ENCODE measurements at regions not wholly inside any gene's neighbourhood (a gene's known extent, or its start where the extent isn't known, plus 50 kb on each side); places are given as distances from the start of the nearest gene placed in this dataset.
"Not testable (repeated sequence)": the region's sequence is repeated elsewhere in the genome, so short reads cannot be mapped to it uniquely, and the experiment has no call there.

GRCh38 chr2:64931246-64932115 is 57.7 kb upstream of the SLC1A4 start:
- Mint-ChIP-seq H3K4me1 (no peaks in the 10 kb centered on the region), H3K9me3 (peaks cover 18% of the 10 kb centered on the region), H3K4me3 (no peak overlapping the region), H3K36me3 (ENCODE audit: low read depth) (peaks cover 3% of the 10 kb centered on the region), H3K27me3 (ENCODE audit: low read depth) (peaks cover 16% of the 10 kb centered on the region), H3K27ac (ENCODE audit: unreplicated experiment) (no peak overlapping the region)
- no peak for DNase-seq (ENCODE audit: low read depth, low spot score)
- TF ChIP-seq, protein P1, sequence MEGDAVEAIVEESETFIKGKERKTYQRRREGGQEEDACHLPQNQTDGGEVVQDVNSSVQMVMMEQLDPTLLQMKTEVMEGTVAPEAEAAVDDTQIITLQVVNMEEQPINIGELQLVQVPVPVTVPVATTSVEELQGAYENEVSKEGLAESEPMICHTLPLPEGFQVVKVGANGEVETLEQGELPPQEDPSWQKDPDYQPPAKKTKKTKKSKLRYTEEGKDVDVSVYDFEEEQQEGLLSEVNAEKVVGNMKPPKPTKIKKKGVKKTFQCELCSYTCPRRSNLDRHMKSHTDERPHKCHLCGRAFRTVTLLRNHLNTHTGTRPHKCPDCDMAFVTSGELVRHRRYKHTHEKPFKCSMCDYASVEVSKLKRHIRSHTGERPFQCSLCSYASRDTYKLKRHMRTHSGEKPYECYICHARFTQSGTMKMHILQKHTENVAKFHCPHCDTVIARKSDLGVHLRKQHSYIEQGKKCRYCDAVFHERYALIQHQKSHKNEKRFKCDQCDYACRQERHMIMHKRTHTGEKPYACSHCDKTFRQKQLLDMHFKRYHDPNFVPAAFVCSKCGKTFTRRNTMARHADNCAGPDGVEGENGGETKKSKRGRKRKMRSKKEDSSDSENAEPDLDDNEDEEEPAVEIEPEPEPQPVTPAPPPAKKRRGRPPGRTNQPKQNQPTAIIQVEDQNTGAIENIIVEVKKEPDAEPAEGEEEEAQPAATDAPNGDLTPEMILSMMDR (conservative IDR thresholded peaks at IDR 0.05): no peak

DNA sequence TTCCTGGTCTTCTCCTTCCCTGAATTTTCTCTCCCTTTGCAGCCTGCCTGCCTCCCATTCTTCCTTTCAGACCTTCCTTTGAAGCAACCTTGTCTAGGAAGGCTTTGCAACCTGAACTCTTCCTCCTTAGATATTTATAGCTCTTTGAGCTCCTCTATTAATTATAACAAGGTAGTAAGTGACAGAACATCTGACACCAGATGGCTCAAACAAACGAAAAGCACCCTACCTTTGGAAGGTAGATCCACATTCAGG is 57.2 kb upstream of the SLC1A4 start:
- no peak overlapping the region for H3K27ac Mint-ChIP-seq (ENCODE audit: unreplicated experiment)
- TF ChIP-seq, protein P1 (conservative IDR thresholded peaks at IDR 0.05): no peak
- H3K9me3 Mint-ChIP-seq: peaks cover 15% of the 10 kb centered on the region

DNA sequence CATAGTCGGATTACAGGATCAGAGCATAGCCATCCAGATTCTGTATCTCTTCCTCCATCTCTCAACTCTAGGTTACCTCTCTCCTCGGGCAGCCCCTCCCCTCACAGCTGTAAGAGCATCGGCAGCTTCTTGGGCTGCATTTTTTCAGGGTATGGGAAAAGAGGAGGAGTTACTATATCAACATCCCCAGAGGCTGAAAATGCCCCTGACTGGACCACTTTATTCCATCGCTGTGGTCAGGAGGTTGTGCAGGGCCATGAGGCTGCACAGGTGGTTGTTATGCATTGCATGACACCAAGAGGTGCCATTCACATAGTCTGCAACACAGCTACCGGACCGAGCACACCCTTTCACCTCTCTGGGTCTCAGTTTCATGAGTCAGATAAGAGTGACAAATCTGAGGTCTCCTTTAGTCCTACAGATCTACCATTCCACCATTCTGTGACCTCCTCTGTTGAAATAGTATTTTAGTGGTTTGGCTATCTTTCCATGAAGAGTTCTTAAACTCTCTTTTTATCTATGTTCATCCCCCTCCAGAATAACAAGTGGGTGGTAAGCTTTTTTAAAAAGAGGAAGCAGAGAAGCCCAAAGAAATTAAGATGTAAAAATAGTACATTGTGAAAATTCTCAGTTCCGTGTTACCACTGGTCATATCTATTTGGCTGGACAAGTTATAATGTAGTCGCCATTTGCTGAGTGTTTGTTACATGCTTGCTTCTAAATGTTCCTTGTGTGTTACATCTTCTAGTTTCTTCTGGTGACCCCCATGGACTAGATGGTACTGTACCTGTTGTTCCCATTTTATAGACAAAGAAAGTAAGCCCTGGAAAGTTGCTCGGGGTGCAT is 56.6 kb upstream of the SLC1A4 start:
- Mint-ChIP-seq H3K27me3 (ENCODE audit: low read depth) (peaks cover 16% of the 10 kb centered on the region), H3K4me3 (no peak overlapping the region), H3K4me1 (no peaks in the 10 kb centered on the region), H3K36me3 (ENCODE audit: low read depth) (no peaks in the 10 kb centered on the region), H3K27ac (ENCODE audit: unreplicated experiment) (peak overlapping the region; percentile 43), H3K9me3 (peaks cover 11% of the 10 kb centered on the region)
- no peak for DNase-seq (ENCODE audit: low read depth, low spot score)
- TF ChIP-seq, protein P1 (conservative IDR thresholded peaks at IDR 0.05): no peak

More for the DNA sequence above, 57.2 kb upstream of the SLC1A4 start:
- Mint-ChIP-seq H3K4me1 (no peaks in the 10 kb centered on the region), H3K27me3 (ENCODE audit: low read depth) (peaks cover 16% of the 10 kb centered on the region), H3K36me3 (ENCODE audit: low read depth) (peaks cover 3% of the 10 kb centered on the region), H3K4me3 (no peak overlapping the region)
- DNase-seq (ENCODE audit: low read depth, low spot score): no peak

DNA sequence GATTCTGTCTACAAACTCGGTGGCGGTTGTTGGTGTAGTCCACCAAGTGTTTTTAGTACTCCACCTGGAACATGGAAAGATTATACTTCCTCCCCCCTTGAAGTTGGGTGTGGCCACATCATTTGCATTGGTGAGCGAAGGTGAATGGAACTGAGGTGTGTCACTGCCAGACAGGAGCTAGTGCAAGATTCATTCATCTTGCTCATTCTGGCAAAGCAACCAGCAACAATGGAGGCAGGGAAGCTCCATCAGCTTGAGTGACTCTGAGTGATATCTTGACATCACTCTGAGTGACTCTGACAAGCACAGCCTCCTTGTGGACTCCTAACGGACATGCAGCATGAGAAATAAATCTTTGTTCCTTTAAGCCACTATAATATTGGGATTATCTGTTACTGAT is 54.7 kb upstream of the SLC1A4 start:
- H3K27ac Mint-ChIP-seq (ENCODE audit: unreplicated experiment): no peak overlapping the region
- no peak overlapping the region for H3K4me3 Mint-ChIP-seq
- TF ChIP-seq, protein P1 (conservative IDR thresholded peaks at IDR 0.05): no peak
- peaks cover 10% of the 10 kb centered on the region for H3K9me3 Mint-ChIP-seq
- DNase-seq (ENCODE audit: low read depth, low spot score): no peak
- H3K27me3 Mint-ChIP-seq (ENCODE audit: low read depth): peaks cover 21% of the 10 kb centered on the region
- H3K36me3 Mint-ChIP-seq (ENCODE audit: low read depth): no peaks in the 10 kb centered on the region
- no peaks in the 10 kb centered on the region for H3K4me1 Mint-ChIP-seq

DNA sequence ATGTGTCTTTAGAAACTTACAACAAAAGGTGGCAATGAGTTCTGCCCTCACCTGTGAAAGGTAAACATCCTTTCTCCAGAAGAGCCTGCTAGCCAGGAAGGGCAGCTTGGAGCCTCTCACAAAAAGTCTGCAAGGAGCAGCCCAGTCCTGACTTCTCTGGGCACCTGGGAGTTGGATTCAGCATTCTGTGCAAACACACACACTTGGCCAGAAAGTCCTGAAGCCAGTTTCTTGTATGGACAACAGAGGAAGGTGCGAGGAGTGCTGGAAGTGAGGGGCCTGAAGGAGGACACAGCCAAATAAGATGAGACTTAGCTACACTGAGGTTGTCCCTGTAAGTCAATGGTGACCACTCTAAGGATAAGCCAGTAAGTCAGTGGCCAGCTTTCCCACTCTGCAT is 52.4 kb upstream of the SLC1A4 start:
- TF ChIP-seq, protein P1 (conservative IDR thresholded peaks at IDR 0.05): no peak
- H3K4me1 Mint-ChIP-seq: no peaks in the 10 kb centered on the region
- H3K27ac Mint-ChIP-seq (ENCODE audit: unreplicated experiment): no peak overlapping the region
- no peak for DNase-seq (ENCODE audit: low read depth, low spot score)
- H3K27me3 Mint-ChIP-seq (ENCODE audit: low read depth): peaks cover 16% of the 10 kb centered on the region
- H3K9me3 Mint-ChIP-seq: peaks cover 10% of the 10 kb centered on the region
- no peaks in the 10 kb centered on the region for H3K36me3 Mint-ChIP-seq (ENCODE audit: low read depth)
- H3K4me3 Mint-ChIP-seq: no peak overlapping the region

GRCh38 chr2:64937314-64937686 is 51.9 kb upstream of the SLC1A4 start:
- Mint-ChIP-seq H3K9me3 (peaks cover 10% of the 10 kb centered on the region), H3K27me3 (ENCODE audit: low read depth) (peaks cover 13% of the 10 kb centered on the region)
- H3K4me1 Mint-ChIP-seq; H3K27ac Mint-ChIP-seq (ENCODE audit: unreplicated experiment); H3K36me3 Mint-ChIP-seq (ENCODE audit: low read depth); H3K4me3 Mint-ChIP-seq; DNase-seq (ENCODE audit: low read depth, low spot score): not testable (repeated sequence)
